IMR-90 (cell line): ENCODE measurements at regions not wholly inside any gene's neighbourhood (a gene's known extent, or its start where the extent isn't known, plus 50 kb on each side); places are given as distances from the start of the nearest gene placed in this dataset.

Source experiments
- ATAC-seq: fragments of 200-7000 bp; cut with Tn5 transposase; 2 replicates; pipeline ENCODE4 v1.9.1; 2020; ENCODE audit warnings: low read depth, mild to moderate bottlenecking, moderate library complexity
- BruUV-seq: library from RNA; stranded (reverse); fragments of 400-500 nt; replicated peaks from 2 replicates; lab custom pipeline; 2021; lab: Mats Ljungman, UMichigan
- CTCF ChIA-PET: fragments of 300-600 bp; formaldehyde crosslinking; extraction: SDS; loops from one replicate; lab custom pipeline; 2021; ENCODE audit warnings: antibody characterized with exemption; lab: Yijun Ruan, JAX
- POLR2A ChIA-PET: fragments of 300-600 bp; sonication (Branson Sonifier 250); formaldehyde crosslinking; loops from one replicate; lab custom pipeline; 2022; ENCODE audit warnings: antibody characterized with exemption; ENCODE audit not compliant: unreplicated experiment; lab: Charles Lee
- DNase-seq: peaks from one replicate; pipeline ENCODE4 v3.0.0; 2013
- H2AFZ ChIP-seq: replicated peaks from 2 replicates; pipeline ENCODE3; 2013; ENCODE audit warnings: low read length, mild to moderate bottlenecking; ENCODE audit not compliant: poor library complexity
- H2AK5ac ChIP-seq: 2 replicates; pipeline ENCODE4 v1.6.1; 2013; ENCODE audit warnings: low read depth, low read length, inconsistent platforms
- H2AK9ac ChIP-seq: replicated peaks from 2 replicates; pipeline ENCODE3; 2013; ENCODE audit warnings: mild to moderate bottlenecking, low read depth, low read length, moderate library complexity; ENCODE audit not compliant: poor library complexity
- H2BK120ac ChIP-seq: 2 replicates; pipeline ENCODE4 v1.6.1; 2013; ENCODE audit warnings: low read depth, low read length, inconsistent platforms
- H2BK15ac ChIP-seq: 3 replicates; pipeline ENCODE4 v1.6.1; 2013; ENCODE audit warnings: low read depth, low read length, inconsistent platforms
- H2BK20ac ChIP-seq: 2 replicates; pipeline ENCODE4 v1.6.1; 2013; ENCODE audit warnings: low read depth, mild to moderate bottlenecking, inconsistent platforms, low read length, moderate library complexity
- H2BK5ac ChIP-seq: 2 replicates; pipeline ENCODE4 v1.6.1; 2013; ENCODE audit warnings: mild to moderate bottlenecking, low read depth, low read length, inconsistent platforms; ENCODE audit not compliant: poor library complexity, severe bottlenecking
- H3K14ac ChIP-seq: replicated peaks from 2 replicates; pipeline ENCODE4 v1.6.1; 2013; ENCODE audit warnings: low read depth, low read length, inconsistent platforms
- H3K18ac ChIP-seq: 2 replicates; pipeline ENCODE4 v1.6.1; 2013; ENCODE audit warnings: low read depth, low read length, control low read depth
- H3K23ac ChIP-seq: 2 replicates; pipeline ENCODE4 v1.6.1; 2013; ENCODE audit warnings: low read depth, low read length, inconsistent platforms
- H3K27ac ChIP-seq: 2 replicates; pipeline ENCODE4 v1.5.1; 2013; ENCODE audit warnings: mild to moderate bottlenecking, control low read depth, low read length; ENCODE audit not compliant: insufficient read depth
- H3K27me3 ChIP-seq: 2 replicates; pipeline ENCODE4 v1.6.1; 2013; ENCODE audit warnings: low read length; ENCODE audit not compliant: control insufficient read depth, insufficient read depth
- H3K36me3 ChIP-seq: 2 replicates; pipeline ENCODE4 v1.6.1; 2013; ENCODE audit warnings: low read length, mixed read lengths; ENCODE audit not compliant: control insufficient read depth, insufficient read depth
- H3K4ac ChIP-seq: 2 replicates; pipeline ENCODE4 v1.6.1; 2013; ENCODE audit warnings: low read depth, low read length, inconsistent platforms
- H3K4me1 ChIP-seq: 2 replicates; pipeline ENCODE4 v1.6.1; 2013; ENCODE audit warnings: low read length, mixed read lengths; ENCODE audit not compliant: control insufficient read depth, insufficient read depth
- H3K4me2 ChIP-seq: 2 replicates; pipeline ENCODE4 v1.6.1; 2013; ENCODE audit warnings: low read depth, mild to moderate bottlenecking, control low read depth, low read length, moderate library complexity
- H3K4me3 ChIP-seq: 2 replicates; pipeline ENCODE4 v1.5.1; 2013; ENCODE audit warnings: low read depth, mild to moderate bottlenecking, control low read depth, low read length, moderate library complexity; ENCODE audit not compliant: insufficient read depth
- H3K56ac ChIP-seq: 2 replicates; pipeline ENCODE4 v1.6.1; 2013; ENCODE audit warnings: low read length, inconsistent platforms; ENCODE audit not compliant: insufficient read depth; ENCODE audit errors: extremely low read depth
- H3K79me1 ChIP-seq, 2 experiments: 2 replicates each; pipeline ENCODE4 v1.6.1; 2013; ENCODE audit warnings: low read length in 2 of 2, inconsistent platforms in 1 of 2, low read depth in 1 of 2
- H3K9ac ChIP-seq: 2 replicates; pipeline ENCODE4 v1.6.1; 2013; ENCODE audit warnings: low read depth, low read length, control low read depth
- H3K9me1 ChIP-seq: 2 replicates; pipeline ENCODE4 v1.6.1; 2013; ENCODE audit warnings: low read length, inconsistent platforms; ENCODE audit not compliant: insufficient read depth
- H3K9me3 ChIP-seq: 2 replicates; pipeline ENCODE4 v1.6.1; 2013; ENCODE audit warnings: low read length; ENCODE audit not compliant: control insufficient read depth, insufficient read depth
- H4K20me1 ChIP-seq: 2 replicates; pipeline ENCODE4 v1.6.1; 2013; ENCODE audit warnings: low read length, inconsistent platforms; ENCODE audit not compliant: insufficient read depth
- H4K5ac ChIP-seq: 2 replicates; pipeline ENCODE4 v1.6.1; 2013; ENCODE audit warnings: mild to moderate bottlenecking, low read depth, low read length, control low read depth
- H4K8ac ChIP-seq, 2 experiments: 2 replicates each; pipeline ENCODE4 v1.6.1; 2013; ENCODE audit warnings: low read depth in 2 of 2, low read length in 2 of 2, control low read depth in 1 of 2, inconsistent platforms in 1 of 2
- H4K91ac ChIP-seq: 2 replicates; pipeline ENCODE4 v1.6.1; 2013; ENCODE audit warnings: low read depth, low read length, inconsistent platforms; ENCODE audit not compliant: insufficient read depth
- CEBPB ChIP-seq: IDR thresholded peaks from 2 replicates; pipeline ENCODE4 v1.6.1; 2012; ENCODE audit warnings: low read depth, low read length, improper control_type of control experiment
- CHD1 ChIP-seq: IDR thresholded peaks from 2 replicates; pipeline ENCODE4 v1.6.1; 2012; ENCODE audit warnings: low read depth, low read length, improper control_type of control experiment
- FOS ChIP-seq: fragments of 150-350 bp; IDR thresholded peaks from 2 replicates; pipeline ENCODE4 v1.6.1; 2016; ENCODE audit warnings: low read depth, low read length
- MAFK ChIP-seq: IDR thresholded peaks from 2 replicates; pipeline ENCODE4 v1.6.1; 2012; ENCODE audit warnings: low read depth, low read length, improper control_type of control experiment
- MAZ ChIP-seq: IDR thresholded peaks from 2 replicates; pipeline ENCODE4 v1.6.1; 2012; ENCODE audit warnings: low read depth, mild to moderate bottlenecking, low read length, improper control_type of control experiment, moderate library complexity, borderline replicate concordance
- NFE2L2 ChIP-seq: fragments of 150-350 bp; IDR thresholded peaks from 2 replicates; pipeline ENCODE4 v1.6.1; 2016; ENCODE audit warnings: low read depth, mild to moderate bottlenecking, low read length
- POLR2A ChIP-seq: IDR thresholded peaks from 2 replicates; pipeline ENCODE4 v1.6.1; 2012; ENCODE audit warnings: mild to moderate bottlenecking, low read depth, low read length
- RCOR1 ChIP-seq: IDR thresholded peaks from 2 replicates; pipeline ENCODE4 v1.6.1; 2012; ENCODE audit warnings: mild to moderate bottlenecking, low read length, improper control_type of control experiment; ENCODE audit not compliant: insufficient replicate concordance
- RFX5 ChIP-seq: IDR thresholded peaks from 2 replicates; pipeline ENCODE4 v1.8.0; 2012; ENCODE audit warnings: low read depth, mild to moderate bottlenecking, low read length, moderate library complexity
- USF2 ChIP-seq: fragments of 150-350 bp; IDR thresholded peaks from 2 replicates; pipeline ENCODE4 v1.6.1; 2017; ENCODE audit warnings: mild to moderate bottlenecking, antibody characterized with exemption, low read length, low read depth
- WGBS, 2 experiments: methylation state at CpG; one replicate each; pipeline versions ENCODE4 v1.1.5 to v1.1.7; 2013; ENCODE audit warnings: missing lambda C conversion rate in 2 of 2; ENCODE audit not compliant: insufficient read length in 1 of 2; ENCODE audit errors: extremely low coverage in 2 of 2; 5-methylcytosine and 5-hydroxymethylcytosine counted together
- dilution Hi-C: fragments of 300-500 bp; cut with HindIII; formaldehyde crosslinking; loops from one replicate; pipeline ENCODE4 v1.14.3; 2018; ENCODE audit warnings: low sequenced_read_pairs; ENCODE audit not compliant: unreplicated experiment
- in situ Hi-C: fragments of 300-500 bp; cut with MboI; formaldehyde crosslinking; loops from 3 replicates; pipeline ENCODE4 v1.14.3; 2019; ENCODE audit warnings: low sequenced_read_pairs, inconsistent platforms, mixed read lengths
- intact Hi-C: fragments of 100-400 bp; cut with micrococcal nuclease; formaldehyde crosslinking; loops from 2 replicates; pipeline ENCODE4 v1.10.0; 2022

GRCh38 chr10:90612276-90612675, 245.6 kb downstream of the HTR7 start:
- Histone ChIP-seq H2AK9ac (no peak overlapping the region), H3K27ac (no peak overlapping the region), H4K91ac (no peak overlapping the region), H4K20me1 (no peaks in the 10 kb centered on the region), H3K18ac (no peak overlapping the region), H2BK20ac (no peak overlapping the region), H2BK120ac (no peak overlapping the region), H4K8ac (no peak overlapping the region), H3K4ac (no peak overlapping the region), H3K9me3 (no peaks in the 10 kb centered on the region), H3K4me2 (no peak overlapping the region), H3K36me3 (no peaks in the 10 kb centered on the region), H2BK15ac (no peak overlapping the region), H3K23ac (no peak overlapping the region), H2AFZ (no peak overlapping the region), H3K79me1 (no peaks in the 10 kb centered on the region), H3K4me3 (no peak overlapping the region), H3K27me3 (no peaks in the 10 kb centered on the region), H3K9ac (no peak overlapping the region), H2BK5ac (no peak overlapping the region), H2AK5ac (no peak overlapping the region), H3K56ac (no peak overlapping the region), H4K5ac (no peak overlapping the region), H3K14ac (no peak overlapping the region), H3K9me1 (no peaks in the 10 kb centered on the region), H3K4me1 (no peaks in the 10 kb centered on the region)
- CTCF ChIA-PET, result no interaction called here
- BruUV-seq, result no TSS peak
- POLR2A ChIA-PET, result no interaction called here
- TF ChIP-seq NFE2L2, result no peak
- no peak for TF ChIP-seq RCOR1
- TF ChIP-seq RFX5, result no peak
- no peak for TF ChIP-seq POLR2A
- no peak for TF ChIP-seq CEBPB
- TF ChIP-seq MAZ, result no peak
- no peak for TF ChIP-seq FOS
- no peak for TF ChIP-seq CHD1
- TF ChIP-seq USF2, result no peak
- no peak for TF ChIP-seq MAFK
- in situ Hi-C loops (no loop called here), dilution Hi-C loops (no loop called here), intact Hi-C loops (no loop called here)
- ATAC-seq (no peak), DNase-seq (no peak)
- no CpG with 5 or more reads among the region's 3 CpGs for WGBS, 2 experiments
